Stomach (tissue), 4 donors: ENCODE measurements at regions not wholly inside any gene's neighbourhood (a gene's known extent, or its start where the extent isn't known, plus 50 kb on each side); places are given as distances from the start of the nearest gene placed in this dataset.

Experiments used
- EP300 ChIP-seq: sonication (generic); formaldehyde crosslinking; IDR thresholded peaks from one replicate; pipeline ENCODE4 v1.6.1; 2017; ENCODE audit warnings: antibody characterized with exemption
- POLR2A ChIP-seq, 4 donors: fragments of 450-650 bp; IDR thresholded peaks; one replicate each; pipeline ENCODE4 v1.6.1; 2016; ENCODE audit warnings: antibody characterized with exemption in 4 of 4, control low read depth in 2 of 4, mild to moderate bottlenecking in 1 of 4, moderate library complexity in 1 of 4
- TF ChIP-seq, protein P1 (sequence below), 7 experiments: fragments of 450-650 bp in 4 of 7; fragments of 200-600 bp in 3 of 7; sonication (generic) in 3 of 7; IDR thresholded peaks; one replicate each; pipeline ENCODE4 v1.5.1; 2016 to 2019; ENCODE audit warnings: antibody characterized with exemption in 7 of 7, control low read depth in 2 of 7, mild to moderate bottlenecking in 1 of 7

- TF ChIP-seq, protein P1, sequence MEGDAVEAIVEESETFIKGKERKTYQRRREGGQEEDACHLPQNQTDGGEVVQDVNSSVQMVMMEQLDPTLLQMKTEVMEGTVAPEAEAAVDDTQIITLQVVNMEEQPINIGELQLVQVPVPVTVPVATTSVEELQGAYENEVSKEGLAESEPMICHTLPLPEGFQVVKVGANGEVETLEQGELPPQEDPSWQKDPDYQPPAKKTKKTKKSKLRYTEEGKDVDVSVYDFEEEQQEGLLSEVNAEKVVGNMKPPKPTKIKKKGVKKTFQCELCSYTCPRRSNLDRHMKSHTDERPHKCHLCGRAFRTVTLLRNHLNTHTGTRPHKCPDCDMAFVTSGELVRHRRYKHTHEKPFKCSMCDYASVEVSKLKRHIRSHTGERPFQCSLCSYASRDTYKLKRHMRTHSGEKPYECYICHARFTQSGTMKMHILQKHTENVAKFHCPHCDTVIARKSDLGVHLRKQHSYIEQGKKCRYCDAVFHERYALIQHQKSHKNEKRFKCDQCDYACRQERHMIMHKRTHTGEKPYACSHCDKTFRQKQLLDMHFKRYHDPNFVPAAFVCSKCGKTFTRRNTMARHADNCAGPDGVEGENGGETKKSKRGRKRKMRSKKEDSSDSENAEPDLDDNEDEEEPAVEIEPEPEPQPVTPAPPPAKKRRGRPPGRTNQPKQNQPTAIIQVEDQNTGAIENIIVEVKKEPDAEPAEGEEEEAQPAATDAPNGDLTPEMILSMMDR (IDR thresholded peaks at IDR 0.05) = no peak
- no peak for TF ChIP-seq EP300
- TF ChIP-seq POLR2A (IDR thresholded peaks at IDR 0.05) = no peak
These were observed 281.4 kb upstream of the KCNH8 start for GRCh38 chr3:18866899-18867298.
